Caco-2 (cell line): ENCODE measurements at regions not wholly inside any gene's neighbourhood (a gene's known extent, or its start where the extent isn't known, plus 50 kb on each side); places are given as distances from the start of the nearest gene placed in this dataset.

ENCODE experiments used
- BruUV-seq: library from RNA; stranded (reverse); fragments of 400-500 nt; replicated peaks from 2 replicates; lab custom pipeline; 2021; lab: Mats Ljungman, UMichigan
- CTCF ChIA-PET: fragments of 300-600 bp; sonication (Branson Sonifier 250); formaldehyde crosslinking; loops from one replicate; lab custom pipeline; 2022; ENCODE audit warnings: antibody characterized with exemption; lab: Charles Lee
- POLR2A ChIA-PET: fragments of 300-600 bp; sonication (Branson Sonifier 250); formaldehyde crosslinking; loops from one replicate; lab custom pipeline; 2022; ENCODE audit warnings: antibody characterized with exemption; lab: Charles Lee
- DNase-seq, 2 experiments: peaks; one replicate each; pipeline versions ENCODE4 v3.0.0 to v3.0.0-alpha.2; 2020 to 2022
- H3K27me3 ChIP-seq: replicated peaks from 2 replicates; pipeline ENCODE4 v1.6.0; 2011; ENCODE audit warnings: low read length; ENCODE audit not compliant: control insufficient read depth, insufficient read depth
- H3K36me3 ChIP-seq: 2 replicates; pipeline ENCODE4 v1.5.1; 2011; ENCODE audit warnings: low read length; ENCODE audit not compliant: control insufficient read depth, insufficient read depth
- H3K4me1 ChIP-seq: fragments of 250-450 bp; sonication (Bioruptor Pico); 2 replicates; pipeline ENCODE4 v1.5.1; 2020; ENCODE audit warnings: mild to moderate bottlenecking
- H3K4me3 ChIP-seq: 2 replicates; pipeline ENCODE4 v1.5.1; 2011; ENCODE audit warnings: low read depth, mild to moderate bottlenecking, control low read depth, low read length
- H3K9me3 ChIP-seq: fragments of 250-450 bp; sonication (Bioruptor Pico); 2 replicates; pipeline ENCODE4 v1.5.1; 2020; ENCODE audit warnings: mild to moderate bottlenecking, moderate library complexity
- H3K27ac Mint-ChIP-seq: one replicate; pipeline ENCODE4 v1.8.0; 2022; ENCODE audit warnings: mixed read lengths; ENCODE audit not compliant: unreplicated experiment
- H3K27me3 Mint-ChIP-seq: one replicate; pipeline ENCODE4 v1.8.0; 2022; ENCODE audit warnings: mixed read lengths; ENCODE audit not compliant: insufficient read depth, unreplicated experiment
- H3K36me3 Mint-ChIP-seq: one replicate; pipeline ENCODE4 v1.8.0; 2022; ENCODE audit warnings: mild to moderate bottlenecking, mixed read lengths; ENCODE audit not compliant: insufficient read depth, unreplicated experiment
- H3K4me1 Mint-ChIP-seq: one replicate; pipeline ENCODE4 v1.8.0; 2022; ENCODE audit warnings: low read depth, mixed read lengths; ENCODE audit not compliant: unreplicated experiment
- H3K4me3 Mint-ChIP-seq: one replicate; pipeline ENCODE4 v1.8.0; 2022; ENCODE audit warnings: mild to moderate bottlenecking, moderate library complexity, mixed read lengths; ENCODE audit not compliant: unreplicated experiment
- H3K9me3 Mint-ChIP-seq: one replicate; pipeline ENCODE4 v1.8.0; 2022; ENCODE audit warnings: mixed read lengths; ENCODE audit not compliant: unreplicated experiment
- intact Hi-C: fragments of 100-400 bp; cut with micrococcal nuclease; formaldehyde crosslinking; loops from one replicate; pipeline ENCODE4 v1.10.0; 2022; ENCODE audit not compliant: unreplicated experiment
- TF ChIP-seq, protein P1 (sequence below), 2 experiments: fragments of 200-600 bp in 1 of 2; IDR thresholded peaks; 1 replicate in 1 of 2; 2 replicates in 1 of 2; pipeline versions ENCODE4 v1.5.1 to v1.8.0; 2011 to 2022; ENCODE audit warnings: antibody characterized with exemption in 1 of 2, control low read depth in 1 of 2, inconsistent platforms in 1 of 2, low read depth in 1 of 2, low read length in 1 of 2, mild to moderate bottlenecking in 1 of 2, moderate library complexity in 1 of 2; ENCODE audit not compliant: insufficient read depth in 1 of 2, severe bottlenecking in 1 of 2, unreplicated experiment in 1 of 2

DNA sequence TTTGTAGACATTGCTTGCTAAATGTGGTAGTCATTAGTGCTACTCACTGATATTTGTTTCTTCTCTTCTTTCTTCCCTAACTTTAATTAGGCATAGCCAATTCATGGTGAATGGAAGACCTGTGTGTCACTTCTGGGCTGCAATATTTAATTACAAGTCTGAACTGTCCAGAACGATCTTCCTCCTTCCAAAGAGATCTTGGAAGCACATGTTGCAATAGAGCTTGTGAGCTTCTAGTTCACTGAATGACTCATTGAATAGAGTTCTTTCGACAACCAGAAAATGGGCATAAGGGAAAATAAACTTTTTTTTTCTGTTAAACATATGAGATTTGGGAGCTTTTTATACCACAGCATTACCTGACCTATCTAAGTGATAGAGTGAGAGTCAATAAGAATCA is 1264.6 kb downstream of the PCDH9 start:
- H3K27ac Mint-ChIP-seq, result no peak overlapping the region
- no TSS peak for BruUV-seq
- Histone ChIP-seq H3K27me3 (no peaks in the 10 kb centered on the region), H3K4me1 (no peaks in the 10 kb centered on the region), H3K9me3 (no peaks in the 10 kb centered on the region), H3K4me3 (no peak overlapping the region), H3K36me3 (no peaks in the 10 kb centered on the region)
- H3K36me3 Mint-ChIP-seq, result no peaks in the 10 kb centered on the region
- H3K4me1 Mint-ChIP-seq, result no peaks in the 10 kb centered on the region
- TF ChIP-seq, protein P1, sequence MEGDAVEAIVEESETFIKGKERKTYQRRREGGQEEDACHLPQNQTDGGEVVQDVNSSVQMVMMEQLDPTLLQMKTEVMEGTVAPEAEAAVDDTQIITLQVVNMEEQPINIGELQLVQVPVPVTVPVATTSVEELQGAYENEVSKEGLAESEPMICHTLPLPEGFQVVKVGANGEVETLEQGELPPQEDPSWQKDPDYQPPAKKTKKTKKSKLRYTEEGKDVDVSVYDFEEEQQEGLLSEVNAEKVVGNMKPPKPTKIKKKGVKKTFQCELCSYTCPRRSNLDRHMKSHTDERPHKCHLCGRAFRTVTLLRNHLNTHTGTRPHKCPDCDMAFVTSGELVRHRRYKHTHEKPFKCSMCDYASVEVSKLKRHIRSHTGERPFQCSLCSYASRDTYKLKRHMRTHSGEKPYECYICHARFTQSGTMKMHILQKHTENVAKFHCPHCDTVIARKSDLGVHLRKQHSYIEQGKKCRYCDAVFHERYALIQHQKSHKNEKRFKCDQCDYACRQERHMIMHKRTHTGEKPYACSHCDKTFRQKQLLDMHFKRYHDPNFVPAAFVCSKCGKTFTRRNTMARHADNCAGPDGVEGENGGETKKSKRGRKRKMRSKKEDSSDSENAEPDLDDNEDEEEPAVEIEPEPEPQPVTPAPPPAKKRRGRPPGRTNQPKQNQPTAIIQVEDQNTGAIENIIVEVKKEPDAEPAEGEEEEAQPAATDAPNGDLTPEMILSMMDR (IDR thresholded peaks at IDR 0.05; ENCODE audit: insufficient read depth in 1 of 2, low read depth in 1 of 2, low read length in 1 of 2, severe bottlenecking in 1 of 2, unreplicated experiment in 1 of 2), result no peak
- no peaks in the 10 kb centered on the region for H3K9me3 Mint-ChIP-seq
- ChIA-PET CTCF (no interaction called here), POLR2A (no interaction called here)
- no peak for DNase-seq
- H3K27me3 Mint-ChIP-seq, result no peaks in the 10 kb centered on the region
- H3K4me3 Mint-ChIP-seq, result no peak overlapping the region
- intact Hi-C loops, result loop anchor here (5.0 kb wide), 1 partner anchor 1272 kb away; no protein-coding TSS in a partner anchor

DNA sequence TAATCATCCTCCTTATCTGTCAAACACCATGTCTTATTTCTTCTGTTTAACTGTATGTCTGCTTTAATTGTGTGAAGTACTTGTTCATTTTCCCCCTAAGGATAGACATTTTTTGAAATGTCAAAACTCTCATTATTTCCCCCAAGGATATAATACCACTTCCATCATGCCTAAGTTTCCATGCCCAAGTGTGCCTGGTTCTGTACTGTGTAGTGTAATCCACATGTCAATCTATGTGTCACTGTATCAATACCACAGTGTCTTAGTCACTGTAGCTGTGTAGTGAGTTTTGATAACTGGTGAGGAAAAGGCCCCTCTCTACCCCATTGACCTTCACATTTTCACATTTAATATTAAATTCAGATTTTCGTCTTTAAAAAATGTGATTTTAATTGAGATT is 1265.5 kb downstream of the PCDH9 start:
- Histone ChIP-seq H3K9me3 (no peaks in the 10 kb centered on the region), H3K4me1 (no peaks in the 10 kb centered on the region), H3K4me3 (no peak overlapping the region), H3K27me3 (no peaks in the 10 kb centered on the region), H3K36me3 (no peaks in the 10 kb centered on the region)
- BruUV-seq, result no TSS peak
- Mint-ChIP-seq H3K4me3 (no peak overlapping the region), H3K27ac (no peak overlapping the region), H3K36me3 (no peaks in the 10 kb centered on the region), H3K27me3 (no peaks in the 10 kb centered on the region), H3K4me1 (no peaks in the 10 kb centered on the region), H3K9me3 (no peaks in the 10 kb centered on the region)
- intact Hi-C loops, result loop anchor here (5.0 kb wide), 1 partner anchor 1273 kb away; no protein-coding TSS in a partner anchor
- no peak for DNase-seq
- TF ChIP-seq, protein P1 (IDR thresholded peaks at IDR 0.05; ENCODE audit: insufficient read depth in 1 of 2, low read depth in 1 of 2, low read length in 1 of 2, severe bottlenecking in 1 of 2, unreplicated experiment in 1 of 2), result no peak
- POLR2A ChIA-PET, result no interaction called here
- CTCF ChIA-PET, result no interaction called here

DNA sequence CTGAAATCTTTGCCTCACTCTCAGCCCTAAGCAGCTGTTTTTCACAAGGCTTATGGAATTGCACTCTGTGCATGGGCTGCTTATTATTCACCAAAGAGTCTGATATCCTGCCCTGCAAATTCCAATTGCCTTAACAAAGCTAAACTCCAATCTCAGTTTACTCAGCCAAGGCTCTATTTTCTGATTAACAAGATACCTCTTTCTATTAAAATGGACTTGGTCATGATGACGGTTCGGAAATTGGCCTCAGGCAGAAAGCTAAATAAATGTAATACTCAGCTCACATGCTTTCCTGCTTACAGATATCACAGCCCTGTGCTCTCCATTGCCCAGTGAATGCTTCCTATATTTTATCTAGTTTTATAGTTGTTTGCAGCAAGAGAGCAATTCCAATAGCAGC is 1270.8 kb downstream of the PCDH9 start:
- Mint-ChIP-seq H3K27ac (no peak overlapping the region), H3K27me3 (no peaks in the 10 kb centered on the region), H3K9me3 (no peaks in the 10 kb centered on the region), H3K4me3 (no peak overlapping the region), H3K36me3 (no peaks in the 10 kb centered on the region), H3K4me1 (no peaks in the 10 kb centered on the region)
- Histone ChIP-seq H3K27me3 (no peaks in the 10 kb centered on the region), H3K36me3 (no peaks in the 10 kb centered on the region), H3K9me3 (no peaks in the 10 kb centered on the region), H3K4me3 (no peak overlapping the region), H3K4me1 (no peaks in the 10 kb centered on the region)
- DNase-seq, result no peak
- BruUV-seq, result no TSS peak
- POLR2A ChIA-PET, result no interaction called here
- intact Hi-C loops, result no loop called here
- TF ChIP-seq, protein P1 (IDR thresholded peaks at IDR 0.05; ENCODE audit: insufficient read depth in 1 of 2, low read depth in 1 of 2, low read length in 1 of 2, severe bottlenecking in 1 of 2, unreplicated experiment in 1 of 2), result no peak
- CTCF ChIA-PET, result no interaction called here
